Astrocyte of the spinal cord (primary cell): ENCODE measurements at regions not wholly inside any gene's neighbourhood (a gene's known extent, or its start where the extent isn't known, plus 50 kb on each side); places are given as distances from the start of the nearest gene placed in this dataset.

Source experiments
- DNase-seq: peaks from one replicate; pipeline ENCODE4 v3.0.0; 2011; ENCODE audit warnings: low read depth, low spot score
- H3K4me3 ChIP-seq: 2 replicates; pipeline ENCODE4 v1.5.1; 2011; ENCODE audit warnings: low read depth, mild to moderate bottlenecking, low read length, moderate library complexity
- in situ Hi-C: cut with HindIII; loops from 2 replicates; pipeline ENCODE4 v1.10.0; 2017; ENCODE audit warnings: low sequenced_read_pairs
- TF ChIP-seq, protein P1 (sequence below): IDR thresholded peaks from 2 replicates; pipeline ENCODE4 v1.5.1; 2012; ENCODE audit warnings: low read depth, mild to moderate bottlenecking, low read length, inconsistent platforms

GRCh38 chr4:26124753-26125321 lies 196.0 kb upstream of the RBPJ start:
- no peak overlapping the region for H3K4me3 ChIP-seq
- TF ChIP-seq, protein P1, sequence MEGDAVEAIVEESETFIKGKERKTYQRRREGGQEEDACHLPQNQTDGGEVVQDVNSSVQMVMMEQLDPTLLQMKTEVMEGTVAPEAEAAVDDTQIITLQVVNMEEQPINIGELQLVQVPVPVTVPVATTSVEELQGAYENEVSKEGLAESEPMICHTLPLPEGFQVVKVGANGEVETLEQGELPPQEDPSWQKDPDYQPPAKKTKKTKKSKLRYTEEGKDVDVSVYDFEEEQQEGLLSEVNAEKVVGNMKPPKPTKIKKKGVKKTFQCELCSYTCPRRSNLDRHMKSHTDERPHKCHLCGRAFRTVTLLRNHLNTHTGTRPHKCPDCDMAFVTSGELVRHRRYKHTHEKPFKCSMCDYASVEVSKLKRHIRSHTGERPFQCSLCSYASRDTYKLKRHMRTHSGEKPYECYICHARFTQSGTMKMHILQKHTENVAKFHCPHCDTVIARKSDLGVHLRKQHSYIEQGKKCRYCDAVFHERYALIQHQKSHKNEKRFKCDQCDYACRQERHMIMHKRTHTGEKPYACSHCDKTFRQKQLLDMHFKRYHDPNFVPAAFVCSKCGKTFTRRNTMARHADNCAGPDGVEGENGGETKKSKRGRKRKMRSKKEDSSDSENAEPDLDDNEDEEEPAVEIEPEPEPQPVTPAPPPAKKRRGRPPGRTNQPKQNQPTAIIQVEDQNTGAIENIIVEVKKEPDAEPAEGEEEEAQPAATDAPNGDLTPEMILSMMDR, result no peak
- DNase-seq, result no peak
- in situ Hi-C loops, result no loop called here

DNA sequence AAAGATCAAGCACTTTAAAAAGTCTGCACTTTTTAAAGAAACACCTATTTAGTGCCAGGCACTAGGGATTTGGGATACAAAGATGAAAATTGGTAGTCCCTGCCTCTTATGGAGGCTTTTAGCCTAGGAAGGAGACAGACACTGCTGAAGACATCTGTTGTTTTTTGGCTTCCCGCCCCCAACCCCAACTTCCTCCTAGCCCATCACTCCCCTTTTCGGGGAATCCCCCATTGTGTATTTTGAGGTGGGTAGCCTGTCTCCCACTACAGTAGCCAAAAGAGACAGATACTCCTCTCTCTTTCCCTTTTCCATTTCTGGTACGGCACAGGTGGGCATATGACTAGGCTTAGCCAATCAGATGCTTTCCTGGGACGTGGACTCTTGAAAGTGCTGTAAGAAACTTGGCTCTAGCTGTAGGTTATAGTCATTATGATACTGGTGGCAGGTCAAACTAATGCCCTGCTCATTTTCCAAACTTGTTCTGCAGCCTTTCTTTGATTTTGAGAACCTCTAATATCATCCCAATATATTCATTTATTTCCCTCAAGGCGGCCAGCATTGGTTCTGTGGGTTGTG lies 194.6 kb upstream of the RBPJ start:
- in situ Hi-C loops, result no loop called here
- no peak overlapping the region for H3K4me3 ChIP-seq
- TF ChIP-seq, protein P1, result no peak
- DNase-seq, result no peak

DNA sequence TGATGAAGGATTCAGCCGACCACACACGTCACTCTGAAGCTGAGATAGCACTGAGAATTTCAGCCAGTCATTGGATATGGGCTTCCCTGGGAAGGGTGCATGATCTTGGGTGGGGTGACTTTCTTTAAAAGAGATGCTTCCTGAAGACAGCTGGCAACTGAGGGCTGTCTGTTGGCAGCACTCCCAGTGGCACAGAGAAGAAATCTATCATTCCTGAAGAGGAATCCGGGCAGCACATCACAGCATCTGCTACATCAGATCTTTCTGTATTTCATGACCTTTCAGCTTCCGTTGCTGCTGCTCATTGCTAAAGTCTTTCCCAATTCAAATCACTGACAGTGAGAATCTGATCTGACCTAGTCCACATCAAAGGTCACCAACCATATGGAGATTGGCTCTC lies 193.8 kb upstream of the RBPJ start:
- no peak overlapping the region for H3K4me3 ChIP-seq
- TF ChIP-seq, protein P1, result no peak
- no peak for DNase-seq
- in situ Hi-C loops, result no loop called here

- TF ChIP-seq, protein P1, result no peak
- H3K4me3 ChIP-seq, result no peak overlapping the region
- in situ Hi-C loops, result no loop called here
- DNase-seq, result no peak
Observed at GRCh38 chr4:26127851-26128337, 192.9 kb upstream of the RBPJ start.

GRCh38 chr4:26130173-26130572 lies 190.6 kb upstream of the RBPJ start:
- TF ChIP-seq, protein P1, result no peak
- H3K4me3 ChIP-seq, result no peak overlapping the region
- in situ Hi-C loops, result no loop called here
- DNase-seq, result no peak

- H3K4me3 ChIP-seq, result no peak overlapping the region
- no peak for DNase-seq
- TF ChIP-seq, protein P1, result no peak
- in situ Hi-C loops, result no loop called here
Observed at GRCh38 chr4:26130841-26131432, 189.9 kb upstream of the RBPJ start.
